Kidney capillary endothelial cell (primary cell): ENCODE measurements at regions not wholly inside any gene's neighbourhood (a gene's known extent, or its start where the extent isn't known, plus 50 kb on each side); places are given as distances from the start of the nearest gene placed in this dataset.
A peak's percentile ranks its signal among the peaks of the same experiment; 100 is the strongest.

Source experiments
- DNase-seq: peaks from one replicate; pipeline ENCODE4 v3.0.0-alpha.2; 2018; ENCODE audit warnings: low spot score

- DNase-seq, result no peak
Observed at GRCh38 chr6:146903451-146903850, 300.8 kb upstream of the STXBP5 start.

- DNase-seq, result no peak
Observed at GRCh38 chr6:146904596-146904995, 299.6 kb upstream of the STXBP5 start.

GRCh38 chr6:146905181-146905704, 299.0 kb upstream of the STXBP5 start:
- DNase-seq, result no peak

DNA sequence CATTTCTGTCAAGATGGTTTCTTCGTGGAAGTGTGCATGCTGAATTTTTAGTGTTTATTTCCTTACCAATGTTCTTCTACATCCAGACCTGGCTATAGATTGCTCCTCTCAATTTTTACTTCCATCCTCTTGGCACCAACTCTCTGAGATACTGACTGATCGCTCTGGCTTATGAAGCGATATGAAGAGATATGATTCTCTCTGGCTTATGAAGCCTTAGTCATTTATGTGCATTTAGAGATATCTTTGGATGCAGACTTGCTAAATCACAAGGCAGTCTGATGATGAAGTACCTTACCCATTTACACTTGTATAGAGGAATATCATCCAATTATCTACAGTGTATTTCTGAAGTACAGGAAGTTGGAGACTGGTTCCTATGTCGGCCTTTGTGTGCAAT, 295.4 kb upstream of the STXBP5 start:
- DNase-seq, result no peak

DNA sequence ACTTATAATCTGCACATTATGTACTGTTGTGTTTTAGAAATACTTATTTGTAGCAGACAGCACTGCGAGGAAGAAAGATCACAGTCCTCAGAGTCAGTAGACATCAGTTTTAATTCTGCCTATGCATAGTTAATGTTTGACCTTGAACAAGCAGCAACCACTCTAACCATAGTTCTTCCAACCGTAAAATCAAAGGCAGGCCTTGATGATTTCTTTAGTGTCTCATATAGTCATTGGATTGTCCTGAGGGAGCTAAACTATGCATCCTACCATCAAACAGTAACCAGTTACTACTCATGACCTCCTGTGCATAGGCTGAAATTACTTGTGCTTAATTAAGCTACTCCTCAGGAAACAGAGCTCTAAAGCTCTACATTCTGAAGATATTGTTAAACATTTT, 294.8 kb upstream of the STXBP5 start:
- no peak for DNase-seq

DNA sequence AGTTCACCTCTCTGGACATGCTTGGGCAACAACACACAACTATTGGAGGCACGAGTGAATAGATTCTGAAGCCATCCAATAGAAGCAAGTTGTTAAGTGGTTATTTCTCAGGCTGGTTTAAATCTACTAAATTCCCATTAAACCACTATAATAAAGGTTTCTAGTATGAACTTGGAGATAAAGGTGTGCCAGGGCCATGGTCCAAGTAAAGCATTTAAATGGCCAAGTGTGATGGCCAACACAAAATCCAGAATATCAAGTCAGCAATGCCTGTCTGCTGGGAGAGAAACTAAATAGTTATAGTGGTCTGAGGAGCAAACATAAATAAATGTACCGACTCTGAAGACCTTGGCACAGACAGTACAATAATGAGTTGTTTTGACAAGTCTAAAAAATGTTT, 294.3 kb upstream of the STXBP5 start:
- no peak for DNase-seq

- no peak for DNase-seq
Observed at GRCh38 chr6:146910611-146911010, 293.6 kb upstream of the STXBP5 start.

GRCh38 chr6:146911635-146912215, 292.5 kb upstream of the STXBP5 start:
- no peak for DNase-seq

DNA sequence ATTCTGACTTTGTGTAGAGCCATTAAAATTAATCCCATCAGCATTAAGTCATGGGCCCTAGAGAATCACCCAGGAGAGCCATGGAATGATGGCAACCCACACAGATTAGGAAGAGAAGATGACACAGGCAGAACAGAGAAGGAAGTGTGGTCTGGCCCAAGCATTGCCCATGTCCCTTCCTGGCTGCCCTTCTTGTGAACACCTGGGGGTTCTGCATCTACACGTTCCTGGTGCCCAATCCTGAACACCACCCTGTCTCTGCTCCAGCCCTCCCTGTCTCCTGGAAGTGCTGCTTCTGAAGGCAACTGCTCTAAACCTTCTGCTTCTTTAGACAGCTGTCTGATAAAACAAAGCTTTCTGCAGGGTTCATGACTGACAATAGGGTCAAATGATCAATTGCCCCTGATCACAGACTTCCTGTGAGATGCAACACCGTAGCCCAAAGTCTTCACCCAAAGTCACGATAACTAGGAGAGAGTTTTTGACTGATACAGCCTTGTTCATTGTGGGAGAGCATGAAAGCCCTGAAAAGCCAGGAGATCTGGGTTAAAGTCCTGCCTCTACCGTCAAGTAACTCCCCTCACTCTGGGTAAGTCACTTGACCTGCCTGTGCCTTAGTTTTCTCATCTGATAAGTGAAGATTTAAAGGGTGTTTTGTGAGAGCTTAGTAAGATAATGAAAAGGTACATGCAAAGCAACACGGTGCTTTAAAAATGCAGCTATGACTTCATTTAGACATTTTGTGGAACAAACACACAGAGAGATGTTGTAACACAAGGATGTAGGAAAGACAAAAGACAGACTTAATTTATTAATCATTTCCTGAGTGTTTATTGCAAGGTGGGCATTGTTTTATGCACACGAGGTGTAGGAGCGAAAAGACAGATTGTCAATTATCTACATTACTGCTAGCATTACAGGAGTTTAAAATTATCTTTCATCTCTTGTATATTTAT, 291.2 kb upstream of the STXBP5 start:
- DNase-seq, result peak; percentile 17

GRCh38 chr6:146913842-146914488, 290.3 kb upstream of the STXBP5 start:
- peak; percentile 73 for DNase-seq

GRCh38 chr6:146914489-146915483, 289.4 kb upstream of the STXBP5 start:
- peak; percentile 86 for DNase-seq

- DNase-seq, result peak; percentile 90
Observed at GRCh38 chr6:146915671-146916127, 288.5 kb upstream of the STXBP5 start.

- no peak for DNase-seq
Observed at GRCh38 chr6:146916435-146917025, 287.7 kb upstream of the STXBP5 start.

DNA sequence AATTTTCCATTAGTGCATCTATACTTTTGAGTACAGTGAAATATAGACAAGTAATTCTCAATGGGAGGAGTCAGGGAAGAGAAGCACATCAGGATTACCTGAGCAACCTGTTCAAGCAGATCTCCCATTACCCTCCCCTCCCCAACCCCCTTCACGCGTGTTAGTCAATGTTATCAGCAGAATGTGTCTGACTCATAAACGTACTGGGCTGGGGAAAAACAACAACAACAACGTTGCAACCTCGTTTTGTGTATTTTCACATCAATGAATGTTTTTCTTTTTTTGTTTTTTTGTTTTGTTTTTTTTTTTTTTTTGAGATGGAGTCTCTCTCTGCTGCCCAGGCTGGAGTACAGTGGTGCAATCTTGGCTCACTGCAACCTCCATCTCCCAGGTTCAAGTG, 287.0 kb upstream of the STXBP5 start:
- no peak for DNase-seq

DNA sequence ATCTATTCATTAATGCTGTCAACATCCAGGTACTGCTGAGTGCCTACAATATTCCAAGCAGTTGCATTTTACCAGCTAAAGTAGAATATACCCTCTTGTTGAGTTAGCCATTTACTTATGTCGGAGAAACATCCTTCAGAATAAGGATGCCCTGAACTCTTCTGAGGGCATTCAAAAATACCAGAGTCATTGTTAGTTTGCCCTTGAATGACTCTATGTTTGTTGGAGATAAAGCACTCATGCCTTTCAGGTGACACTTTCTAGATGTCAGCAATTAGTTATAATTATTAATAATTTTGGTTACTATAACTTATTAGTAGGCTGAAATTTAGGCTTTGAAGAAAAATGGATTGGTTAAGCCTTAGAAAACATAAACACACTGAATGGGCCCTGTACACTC, 286.2 kb upstream of the STXBP5 start:
- no peak for DNase-seq

DNA sequence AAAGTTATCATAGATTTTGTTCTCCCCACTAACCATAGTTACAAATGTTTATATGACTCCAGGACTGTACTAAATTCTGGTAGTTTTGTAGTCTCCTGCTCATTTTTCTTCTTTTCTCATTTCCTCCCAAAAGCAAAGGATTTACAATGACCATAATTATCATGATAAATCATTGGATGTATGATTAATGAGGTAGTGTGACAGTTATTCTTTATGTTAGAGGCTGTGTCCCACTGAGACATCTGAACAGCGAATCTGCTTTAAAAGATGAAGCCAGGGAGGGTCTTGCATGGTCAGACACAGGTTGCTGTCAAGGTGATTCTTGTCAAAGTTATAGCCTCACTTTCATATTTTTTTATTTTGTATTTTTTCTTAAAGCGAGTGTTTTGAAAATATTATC, 285.2 kb upstream of the STXBP5 start:
- no peak for DNase-seq

GRCh38 chr6:146923205-146923833, 280.9 kb upstream of the STXBP5 start:
- DNase-seq, result no peak

DNA sequence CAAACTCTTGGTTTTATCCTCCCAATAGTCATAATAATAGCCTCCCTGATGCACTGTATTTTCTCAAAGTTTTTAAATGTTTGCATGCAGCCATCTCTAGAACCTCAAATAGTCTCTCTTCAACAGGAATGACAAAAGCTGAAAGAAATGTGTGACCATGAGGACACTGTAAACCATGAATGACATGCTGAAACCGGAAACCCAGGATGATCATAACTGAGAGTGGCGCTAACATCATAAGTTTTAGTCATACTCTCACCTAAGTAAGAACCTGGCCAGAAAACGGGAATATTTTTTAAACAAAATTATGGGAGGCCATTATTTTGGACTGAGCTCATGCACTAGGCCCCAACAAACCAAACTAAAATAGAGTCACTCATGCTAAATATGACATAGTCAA, 278.4 kb upstream of the STXBP5 start:
- DNase-seq, result no peak

DNA sequence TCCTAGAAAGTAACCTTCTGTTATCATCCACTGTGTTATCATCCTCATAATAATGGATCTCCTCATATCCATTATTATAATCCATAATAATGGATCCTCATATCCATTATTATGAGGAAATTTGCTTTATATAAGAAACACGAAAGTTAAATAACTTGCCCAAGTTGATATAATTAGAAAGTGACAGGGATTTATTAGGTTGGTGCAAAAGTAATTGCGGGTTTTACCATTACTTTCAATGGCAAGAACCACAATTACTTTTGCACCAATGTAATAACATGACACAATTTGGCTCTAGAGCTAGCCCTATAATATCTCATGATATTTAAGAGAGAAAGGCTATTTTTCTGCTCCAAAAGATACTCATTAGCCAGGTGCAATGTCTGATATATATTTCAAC, 275.7 kb upstream of the STXBP5 start:
- DNase-seq, result no peak

DNA sequence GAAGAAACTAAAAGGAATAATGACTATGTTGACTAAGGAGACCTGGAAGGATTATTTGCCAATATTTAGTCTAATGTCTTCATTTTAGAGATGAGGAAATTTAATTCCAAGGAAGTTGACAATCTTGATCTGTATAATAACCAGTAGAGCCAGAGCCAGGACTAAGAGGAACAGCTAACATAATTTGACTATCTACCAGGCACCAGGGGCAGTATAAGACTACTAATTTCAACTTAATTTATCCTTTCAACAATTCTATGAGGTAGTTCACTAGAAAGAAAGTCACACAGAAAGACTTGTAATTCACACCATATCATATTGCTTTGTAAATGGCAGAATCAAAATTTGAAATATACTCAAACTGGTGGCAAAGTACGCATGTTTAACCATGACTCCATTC, 273.0 kb upstream of the STXBP5 start:
- DNase-seq, result no peak

GRCh38 chr6:146937316-146937715, 266.9 kb upstream of the STXBP5 start:
- no peak for DNase-seq
